GM23248 (cell line): ENCODE measurements at regions not wholly inside any gene's neighbourhood (a gene's known extent, or its start where the extent isn't known, plus 50 kb on each side); places are given as distances from the start of the nearest gene placed in this dataset.

ENCODE experiments used
- EZH2 ChIP-seq: fragments of 200-600 bp; sonication (generic); IDR thresholded peaks from 2 replicates; pipeline ENCODE4 v1.6.1; 2018; ENCODE audit warnings: antibody characterized with exemption, mild to moderate bottlenecking; ENCODE audit not compliant: insufficient read depth, poor library complexity, severe bottlenecking
- EZH2phosphoT487 ChIP-seq: fragments of 200-600 bp; sonication (generic); IDR thresholded peaks from 2 replicates; pipeline ENCODE4 v1.6.1; 2018; ENCODE audit warnings: antibody characterized with exemption, moderate library complexity, mild to moderate bottlenecking, low read depth; ENCODE audit not compliant: insufficient read depth

- TF ChIP-seq EZH2phosphoT487 (no peak), EZH2 (no peak)
Observed at GRCh38 chr12:129964300-129964699, 60.5 kb upstream of the TMEM132D start.
